BLaER1 treated with 17β-estradiol and CSF1 and Interleukin-3, amounts not matched to agents 10 nM and 100 nM (cell line): ENCODE measurements at regions not wholly inside any gene's neighbourhood (a gene's known extent, or its start where the extent isn't known, plus 50 kb on each side); places are given as distances from the start of the nearest gene placed in this dataset.
"Not testable (repeated sequence)": the region's sequence is repeated elsewhere in the genome, so short reads cannot be mapped to it uniquely, and the experiment has no call there.

Experiments
- H3K27ac ChIP-seq, 11 experiments: shearing (Covaris generic); formaldehyde crosslinking; 2 replicates each; pipeline ENCODE4 v1.8.1; 2022
- H3K27me3 ChIP-seq, 11 experiments: shearing (Covaris generic); formaldehyde crosslinking; 2 replicates each; pipeline ENCODE4 v1.8.1; 2022
- H3K36me3 ChIP-seq, 11 experiments: shearing (Covaris generic); formaldehyde crosslinking; 2 replicates each; pipeline ENCODE4 v1.8.1; 2022
- H3K4me1 ChIP-seq, 10 experiments: shearing (Covaris generic); formaldehyde crosslinking; 2 replicates each; pipeline ENCODE4 v1.8.1; 2022
- H3K4me2 ChIP-seq, 11 experiments: shearing (Covaris generic); formaldehyde crosslinking; 2 replicates each; pipeline ENCODE4 v1.8.1; 2022
- H3K4me3 ChIP-seq, 10 experiments: shearing (Covaris generic); formaldehyde crosslinking; 2 replicates each; pipeline ENCODE4 v1.8.1; 2022
- H3K9ac ChIP-seq, 11 experiments: shearing (Covaris generic); formaldehyde crosslinking; 2 replicates each; pipeline ENCODE4 v1.8.1; 2022
- H3K9me3 ChIP-seq, 11 experiments: shearing (Covaris generic); formaldehyde crosslinking; replicated peaks in 1 of 11; 2 replicates each; pipeline ENCODE4 v1.8.1; 2022
- H4K20me1 ChIP-seq, 11 experiments: shearing (Covaris generic); formaldehyde crosslinking; 2 replicates each; pipeline ENCODE4 v1.8.1; 2022
- Cebpa-rat ChIP-seq, 11 experiments: shearing (Covaris generic); IDR thresholded peaks; 2 replicates each; pipeline ENCODE4 v1.8.1; 2022

- Histone ChIP-seq H3K9ac (no peak overlapping the region), H3K4me1 (peaks cover 0 to 5% (median 0%) of the 10 kb centered on the region in 10 experiments; a peak in 1 of 20 replicates), H3K9me3 (no peaks in the 10 kb centered on the region), H3K4me2 (no peak overlapping the region), H3K27me3 (no peaks in the 10 kb centered on the region), H3K4me3 (no peak overlapping the region), H3K27ac (no peak overlapping the region), H3K36me3 (no peaks in the 10 kb centered on the region), H4K20me1 (no peaks in the 10 kb centered on the region)
- no peak for TF ChIP-seq Cebpa-rat (IDR thresholded peaks at IDR 0.05)
Observed at GRCh38 chr17:71023249-71024030, 854.1 kb downstream of the KCNJ2 start.

- no peaks in the 10 kb centered on the region for H3K27me3 ChIP-seq
- no peak overlapping the region for H3K4me2 ChIP-seq
- no peaks in the 10 kb centered on the region for H3K9me3 ChIP-seq
- no peak overlapping the region for H3K9ac ChIP-seq
- TF ChIP-seq Cebpa-rat (IDR thresholded peaks at IDR 0.05), result no peak
- H3K36me3 ChIP-seq, result no peaks in the 10 kb centered on the region
- H3K27ac ChIP-seq, result no peak overlapping the region
- H4K20me1 ChIP-seq, result no peaks in the 10 kb centered on the region
- peaks cover 0 to 5% (median 0%) of the 10 kb centered on the region in 10 experiments; a peak in 1 of 20 replicates for H3K4me1 ChIP-seq
- H3K4me3 ChIP-seq, result no peak overlapping the region
Observed at GRCh38 chr17:71024172-71024571, 854.8 kb downstream of the KCNJ2 start.

GRCh38 chr17:71024969-71025368 lies 855.6 kb downstream of the KCNJ2 start:
- Histone ChIP-seq H4K20me1 (no peaks in the 10 kb centered on the region), H3K4me3 (no peak overlapping the region), H3K9me3 (no peaks in the 10 kb centered on the region), H3K27me3 (no peaks in the 10 kb centered on the region), H3K4me1 (peaks cover 0 to 5% (median 0%) of the 10 kb centered on the region in 10 experiments; a peak in 1 of 20 replicates), H3K9ac (no peak overlapping the region), H3K27ac (no peak overlapping the region), H3K4me2 (no peak overlapping the region), H3K36me3 (no peaks in the 10 kb centered on the region)
- TF ChIP-seq Cebpa-rat (IDR thresholded peaks at IDR 0.05), result no peak

- no peak overlapping the region for H3K4me3 ChIP-seq
- H3K9ac ChIP-seq, result no peak overlapping the region
- no peaks in the 10 kb centered on the region for H3K9me3 ChIP-seq
- H3K36me3 ChIP-seq, result no peaks in the 10 kb centered on the region
- no peaks in the 10 kb centered on the region for H3K27me3 ChIP-seq
- no peaks in the 10 kb centered on the region for H3K4me1 ChIP-seq
- H3K4me2 ChIP-seq, result no peak overlapping the region
- TF ChIP-seq Cebpa-rat (IDR thresholded peaks at IDR 0.05), result no peak
- no peak overlapping the region for H3K27ac ChIP-seq
- no peaks in the 10 kb centered on the region for H4K20me1 ChIP-seq
Observed at GRCh38 chr17:71029246-71029645, 859.9 kb downstream of the KCNJ2 start.

- not testable (repeated sequence) for H3K36me3 ChIP-seq, H3K4me1 ChIP-seq, H3K4me2 ChIP-seq, H3K9me3 ChIP-seq, H4K20me1 ChIP-seq, H3K4me3 ChIP-seq, H3K9ac ChIP-seq, H3K27ac ChIP-seq, H3K27me3 ChIP-seq
Observed at GRCh38 chr17:71031286-71031685, 862.0 kb downstream of the KCNJ2 start.

GRCh38 chr17:71032746-71033273 lies 863.5 kb downstream of the KCNJ2 start:
- H3K4me1 ChIP-seq, result no peaks in the 10 kb centered on the region
- no peak overlapping the region for H3K27ac ChIP-seq
- H3K4me2 ChIP-seq, result no peak overlapping the region
- H4K20me1 ChIP-seq, result no peaks in the 10 kb centered on the region
- no peak for TF ChIP-seq Cebpa-rat (IDR thresholded peaks at IDR 0.05)
- H3K9me3 ChIP-seq, result no peaks in the 10 kb centered on the region
- no peaks in the 10 kb centered on the region for H3K27me3 ChIP-seq
- no peak overlapping the region for H3K9ac ChIP-seq
- H3K4me3 ChIP-seq, result no peak overlapping the region
- H3K36me3 ChIP-seq, result no peaks in the 10 kb centered on the region

GRCh38 chr17:71033336-71033735 lies 864.0 kb downstream of the KCNJ2 start:
- Histone ChIP-seq H3K36me3 (no peaks in the 10 kb centered on the region), H3K27ac (no peak overlapping the region), H3K4me1 (no peaks in the 10 kb centered on the region), H4K20me1 (no peaks in the 10 kb centered on the region), H3K9me3 (no peaks in the 10 kb centered on the region), H3K27me3 (no peaks in the 10 kb centered on the region), H3K4me3 (no peak overlapping the region), H3K9ac (no peak overlapping the region), H3K4me2 (no peak overlapping the region)
- no peak for TF ChIP-seq Cebpa-rat (IDR thresholded peaks at IDR 0.05)

GRCh38 chr17:71035226-71035625 lies 865.9 kb downstream of the KCNJ2 start:
- no peaks in the 10 kb centered on the region for H4K20me1 ChIP-seq

GRCh38 chr17:71037386-71037785 lies 868.1 kb downstream of the KCNJ2 start:
- Histone ChIP-seq H4K20me1 (no peaks in the 10 kb centered on the region), H3K4me2 (no peak overlapping the region), H3K27me3 (no peaks in the 10 kb centered on the region), H3K9me3 (no peaks in the 10 kb centered on the region), H3K27ac (no peak overlapping the region), H3K4me3 (no peak overlapping the region), H3K9ac (no peak overlapping the region), H3K36me3 (no peaks in the 10 kb centered on the region), H3K4me1 (no peaks in the 10 kb centered on the region)
- TF ChIP-seq Cebpa-rat (IDR thresholded peaks at IDR 0.05), result no peak

More at GRCh38 chr17:71035226-71035625, 865.9 kb downstream of the KCNJ2 start:
- Histone ChIP-seq H3K36me3 (no peaks in the 10 kb centered on the region), H3K4me2 (no peak overlapping the region), H3K4me3 (no peak overlapping the region), H3K27me3 (no peaks in the 10 kb centered on the region), H3K9ac (no peak overlapping the region), H3K4me1 (no peaks in the 10 kb centered on the region), H3K27ac (no peak overlapping the region), H3K9me3 (no peaks in the 10 kb centered on the region)
- no peak for TF ChIP-seq Cebpa-rat (IDR thresholded peaks at IDR 0.05)

- H3K4me3 ChIP-seq, result no peak overlapping the region
- no peak for TF ChIP-seq Cebpa-rat (IDR thresholded peaks at IDR 0.05)
- no peaks in the 10 kb centered on the region for H3K9me3 ChIP-seq
- no peak overlapping the region for H3K4me2 ChIP-seq
- no peak overlapping the region for H3K9ac ChIP-seq
- no peaks in the 10 kb centered on the region for H3K4me1 ChIP-seq
- H3K27ac ChIP-seq, result no peak overlapping the region
- no peaks in the 10 kb centered on the region for H3K27me3 ChIP-seq
- no peaks in the 10 kb centered on the region for H3K36me3 ChIP-seq
- H4K20me1 ChIP-seq, result no peaks in the 10 kb centered on the region
Observed at GRCh38 chr17:71039391-71039790, 870.1 kb downstream of the KCNJ2 start.
